8988T (cell line): ENCODE measurements at regions not wholly inside any gene's neighbourhood (a gene's known extent, or its start where the extent isn't known, plus 50 kb on each side); places are given as distances from the start of the nearest gene placed in this dataset.

Experiments used
- DNase-seq: peaks from one replicate; pipeline ENCODE4 v3.0.0; 2011

DNA sequence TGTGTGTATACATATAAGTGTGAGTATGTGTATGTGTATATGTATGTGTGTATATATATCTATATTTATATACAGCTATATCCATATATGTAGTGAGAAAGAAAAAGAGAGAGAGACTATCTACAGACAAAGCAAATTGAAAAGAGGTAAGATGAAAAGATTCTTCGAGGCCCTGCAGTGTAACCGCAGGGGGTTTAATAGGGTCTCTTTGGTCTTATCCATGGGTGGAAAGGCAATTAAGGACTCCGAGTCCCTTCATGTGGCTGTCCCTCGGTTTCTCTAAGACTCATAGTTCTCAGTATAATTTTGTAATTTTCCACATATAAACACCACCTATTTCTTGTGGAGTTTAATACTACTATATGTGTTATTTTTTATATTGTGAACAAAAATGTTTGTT is 50.6 kb upstream of the JAZF1 start:
- no peak for DNase-seq

DNA sequence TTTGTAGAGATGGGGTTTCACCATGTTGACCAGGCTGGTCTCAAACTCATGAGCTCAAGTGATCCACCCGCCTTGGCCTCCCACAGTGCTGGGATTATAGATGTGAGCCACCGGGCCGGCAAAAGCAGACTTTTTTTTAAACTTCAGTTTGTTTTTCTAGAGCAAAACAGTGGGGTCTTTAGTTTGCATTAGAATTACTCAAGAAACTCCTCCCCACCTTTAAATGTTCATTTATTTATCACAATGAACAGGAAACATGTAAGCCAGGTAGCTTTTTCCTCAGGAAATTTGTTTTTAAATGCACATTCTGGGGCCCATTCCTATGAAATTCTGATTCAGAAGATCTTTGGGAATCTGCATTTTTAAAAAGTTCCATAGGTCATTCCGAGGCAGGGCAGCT is 56.0 kb upstream of the JAZF1 start:
- no peak for DNase-seq

DNA sequence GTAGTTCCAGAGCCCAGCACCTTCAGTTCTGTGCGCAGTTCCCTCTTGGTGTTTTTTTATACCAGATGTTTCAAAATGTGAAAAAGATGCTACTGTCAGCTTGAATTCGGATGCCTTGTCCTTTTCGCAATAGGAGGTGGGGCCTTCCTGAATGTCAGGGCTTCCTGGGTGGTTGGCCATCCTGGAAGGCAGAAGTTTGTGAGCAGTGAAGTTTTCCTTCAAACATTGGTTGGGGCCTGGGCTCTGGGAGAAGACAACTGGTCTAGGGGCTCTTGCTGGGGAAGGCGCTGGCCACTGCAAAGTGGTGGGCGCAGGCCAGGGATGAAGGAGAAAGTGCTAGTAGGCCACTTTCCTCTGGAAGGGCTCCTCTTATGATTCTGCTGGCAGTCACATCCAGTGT is 56.8 kb upstream of the JAZF1 start:
- no peak for DNase-seq

DNA sequence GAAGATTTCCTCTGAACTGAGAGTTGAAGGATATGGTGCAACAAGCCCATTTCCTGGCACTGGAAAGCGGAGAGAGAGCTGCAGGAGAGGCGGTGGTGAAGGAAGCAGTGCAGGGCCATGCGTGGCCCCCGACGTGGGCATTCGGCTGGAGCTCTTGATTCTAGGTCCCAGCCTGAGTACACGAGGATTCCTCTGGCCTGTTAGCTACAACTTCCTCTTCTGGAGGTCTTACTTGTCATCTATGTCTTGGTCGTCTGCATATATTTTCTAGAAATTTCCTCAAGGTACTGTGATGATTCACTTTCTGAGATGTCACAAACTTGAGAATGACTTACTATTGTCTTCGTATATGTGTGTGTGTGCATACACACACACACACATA is 59.2 kb upstream of the JAZF1 start:
- no peak for DNase-seq

DNA sequence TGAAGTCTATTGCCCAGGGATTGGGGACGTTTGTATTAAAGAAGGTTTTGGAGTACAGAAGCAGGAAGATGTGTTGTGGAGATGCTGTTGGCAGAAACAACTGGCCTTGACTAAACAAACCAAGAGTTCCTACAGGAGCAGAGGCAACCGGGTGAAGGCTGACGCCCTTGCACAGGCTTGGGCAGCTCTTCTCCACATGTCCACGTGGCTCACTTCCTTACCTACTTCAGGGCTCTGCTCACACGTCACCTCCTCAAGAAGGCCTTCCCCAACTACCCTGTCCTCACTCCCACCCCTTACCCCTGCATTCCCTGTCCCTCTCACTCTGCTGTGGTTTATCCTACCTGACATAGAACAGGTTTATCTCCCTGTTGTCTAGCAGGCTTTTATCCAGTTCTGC is 59.9 kb upstream of the JAZF1 start:
- DNase-seq = no peak

DNA sequence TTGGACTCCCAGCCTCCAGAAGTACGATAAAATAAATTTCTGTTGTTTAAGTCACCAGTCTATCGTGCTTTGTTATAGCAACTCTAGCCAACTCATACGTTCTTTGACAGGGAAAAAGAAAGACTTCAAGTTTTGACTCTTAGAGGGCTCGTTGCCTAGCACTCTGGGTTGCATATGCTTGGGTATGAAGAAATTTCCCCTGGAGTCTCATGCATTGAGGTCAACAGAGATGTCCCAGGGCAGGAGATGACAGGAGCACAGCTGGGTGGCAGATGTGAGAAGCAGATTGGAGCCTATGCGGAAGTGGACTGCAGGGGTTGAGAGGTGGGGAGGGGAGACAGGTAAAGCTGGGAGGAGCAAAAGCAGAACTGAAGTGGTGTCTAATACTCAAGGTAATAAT is 63.3 kb upstream of the JAZF1 start:
- no peak for DNase-seq

DNA sequence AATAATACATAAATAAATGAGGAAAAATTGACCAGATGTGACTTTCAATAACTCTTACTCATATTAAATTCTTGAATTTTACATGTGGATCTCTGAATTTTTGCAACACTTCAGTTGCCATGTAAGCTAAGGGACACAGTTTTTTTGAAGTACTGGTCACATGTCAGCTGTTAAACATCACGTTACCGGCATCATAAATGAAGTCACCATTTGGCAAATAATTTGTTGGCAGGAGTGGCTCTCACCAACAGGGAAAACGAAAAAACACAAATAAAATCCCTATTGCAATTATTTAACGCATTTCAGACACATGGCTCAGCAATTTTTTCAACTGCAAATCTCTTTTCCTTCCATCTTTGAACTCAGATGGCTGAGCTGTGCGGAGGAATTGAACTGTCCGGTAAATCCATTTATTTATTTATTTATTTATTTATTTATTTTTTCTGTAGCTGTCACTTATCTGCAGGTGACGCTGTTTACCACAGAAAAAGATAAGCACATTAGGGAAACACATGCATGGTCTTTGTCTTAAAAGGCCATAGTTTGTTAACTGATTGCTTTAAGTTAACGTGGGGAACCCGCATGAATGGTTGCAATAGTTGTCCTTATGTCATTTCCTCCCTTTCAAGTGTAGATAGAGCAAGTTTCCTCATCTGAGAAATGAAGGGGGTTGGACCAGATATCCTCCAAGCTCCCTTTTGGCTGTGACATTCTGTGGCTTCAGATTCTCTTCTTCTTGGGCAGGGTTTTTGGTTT is 64.7 kb upstream of the JAZF1 start:
- DNase-seq = no peak

DNA sequence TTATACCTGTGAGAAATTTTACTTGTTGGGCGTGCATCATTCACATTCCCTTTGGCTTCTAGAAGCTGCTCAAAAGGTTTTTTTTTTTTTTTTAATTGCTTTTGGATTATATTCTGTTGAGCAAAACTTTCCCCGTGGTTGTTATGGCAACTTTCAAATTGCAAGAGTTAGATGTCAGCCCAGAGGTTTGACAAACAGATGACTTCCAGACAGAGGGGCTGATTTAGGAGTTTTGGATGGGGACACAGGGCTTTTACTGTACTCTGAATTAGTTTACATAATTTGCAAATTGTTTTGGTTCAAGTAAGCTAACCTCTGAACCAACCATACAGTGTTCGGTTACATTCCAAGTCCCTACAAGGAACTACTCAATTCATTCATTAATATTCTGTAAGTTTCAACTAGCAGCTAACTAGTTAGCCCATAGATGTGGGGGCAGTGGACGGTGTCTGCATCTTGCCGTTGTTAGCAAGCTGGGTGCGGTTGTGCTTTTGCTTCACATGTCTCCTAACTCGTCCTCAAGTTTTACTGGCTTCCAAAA is 66.4 kb upstream of the JAZF1 start:
- DNase-seq = no peak

DNA sequence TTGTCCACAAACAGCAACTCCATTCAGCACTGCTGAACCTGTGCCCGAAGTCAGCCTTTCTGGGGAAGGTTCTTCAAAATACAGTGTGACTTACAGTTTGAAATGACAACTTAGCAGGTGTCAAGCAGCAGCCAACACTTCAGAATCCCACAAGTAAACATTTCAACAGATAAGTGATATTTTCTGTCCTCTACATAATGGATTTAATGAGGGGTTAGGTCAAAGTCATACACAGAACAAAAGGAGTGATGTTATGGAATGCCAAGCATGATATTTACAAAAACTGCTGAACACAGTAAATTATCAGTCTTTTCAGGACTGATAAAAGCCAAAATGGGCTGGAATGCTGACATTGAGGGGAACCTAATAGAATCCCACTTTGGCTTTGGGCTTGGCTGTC is 77.6 kb upstream of the JAZF1 start:
- no peak for DNase-seq

DNA sequence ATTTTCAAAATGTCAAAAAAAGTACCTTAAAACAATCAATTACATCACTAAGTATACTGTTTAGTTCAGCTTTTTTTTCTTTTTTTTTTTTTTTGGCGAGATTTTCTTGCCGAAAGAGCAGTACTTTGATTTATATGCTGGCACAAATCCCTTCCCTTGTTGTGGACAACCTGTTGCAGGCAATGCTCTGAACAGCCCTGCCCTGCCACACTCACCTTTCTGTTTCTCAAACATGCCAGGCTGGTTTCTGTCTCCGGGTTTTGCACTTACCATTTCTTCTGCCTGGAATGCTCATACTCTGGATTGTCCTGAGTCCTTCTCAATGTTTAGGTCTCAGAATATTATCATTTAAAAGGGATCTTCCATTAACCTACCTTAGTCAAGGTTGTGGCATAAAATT is 80.4 kb upstream of the JAZF1 start:
- DNase-seq = no peak

DNA sequence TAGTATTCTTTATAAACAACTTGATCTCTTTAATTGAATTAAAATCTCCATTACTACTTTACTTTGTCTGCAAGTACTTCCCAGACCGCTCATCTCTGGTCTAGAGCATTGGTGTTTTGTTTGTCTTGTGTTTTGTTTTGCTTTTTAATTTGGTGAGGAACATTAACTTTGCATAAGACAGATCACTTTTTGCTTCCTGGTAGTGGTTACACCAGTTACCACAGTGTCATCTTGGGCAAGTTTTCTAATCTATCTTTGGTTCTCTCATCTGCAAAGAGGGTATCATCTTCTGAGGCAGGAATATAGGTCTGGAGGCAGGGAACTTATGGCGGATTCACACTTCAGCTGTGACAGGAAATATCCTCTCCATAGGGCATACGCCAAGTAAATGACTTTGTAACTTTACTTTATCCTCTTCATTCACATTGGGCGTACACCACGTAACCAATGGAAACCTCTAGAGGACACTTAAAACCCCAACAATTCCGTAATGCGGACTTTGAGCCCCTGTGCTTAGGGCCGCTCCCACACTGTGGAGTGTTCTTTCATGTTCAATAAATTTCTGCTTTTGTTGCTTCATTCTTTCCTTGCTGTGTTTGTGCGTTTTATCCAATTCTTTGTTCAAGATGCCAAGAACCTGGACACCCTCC is 83.2 kb upstream of the JAZF1 start:
- DNase-seq = no peak

DNA sequence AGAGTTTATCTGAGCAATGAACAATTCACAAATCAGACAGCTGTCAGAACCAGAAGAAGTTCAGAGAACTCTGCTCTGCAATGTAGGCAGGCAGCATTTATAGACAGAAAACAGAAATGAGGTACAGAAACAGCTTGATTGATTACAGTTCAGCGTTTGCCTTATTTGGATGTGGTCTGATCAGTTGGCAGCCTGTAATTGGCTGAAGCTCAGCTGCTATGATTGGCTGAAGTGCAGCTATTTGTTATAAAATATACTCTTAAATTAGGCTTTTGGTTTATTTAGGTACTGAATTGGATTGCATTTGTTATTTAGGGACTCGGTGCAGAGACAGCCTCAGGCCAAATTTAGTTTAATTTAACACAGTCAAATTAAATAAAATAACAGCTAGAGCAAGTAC is 85.8 kb upstream of the JAZF1 start:
- DNase-seq = no peak

DNA sequence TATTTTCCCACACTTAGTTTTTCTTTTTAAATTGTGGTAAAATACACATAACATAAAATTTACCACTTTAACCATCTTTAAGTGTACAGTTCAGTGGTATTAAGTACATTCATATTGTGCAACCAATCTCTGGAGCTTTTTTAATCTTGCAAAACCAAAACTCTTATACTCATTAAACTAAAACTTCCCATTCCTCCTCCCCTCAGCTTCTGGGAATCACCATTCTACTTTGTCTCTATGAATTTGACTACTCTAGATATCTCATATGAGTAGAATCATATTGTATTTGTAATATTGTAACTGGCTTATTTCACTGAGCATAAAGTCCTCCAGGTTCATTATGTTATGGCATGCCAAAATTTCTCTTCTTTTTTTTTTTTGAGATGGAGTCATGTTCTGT is 86.4 kb upstream of the JAZF1 start:
- DNase-seq = no peak

DNA sequence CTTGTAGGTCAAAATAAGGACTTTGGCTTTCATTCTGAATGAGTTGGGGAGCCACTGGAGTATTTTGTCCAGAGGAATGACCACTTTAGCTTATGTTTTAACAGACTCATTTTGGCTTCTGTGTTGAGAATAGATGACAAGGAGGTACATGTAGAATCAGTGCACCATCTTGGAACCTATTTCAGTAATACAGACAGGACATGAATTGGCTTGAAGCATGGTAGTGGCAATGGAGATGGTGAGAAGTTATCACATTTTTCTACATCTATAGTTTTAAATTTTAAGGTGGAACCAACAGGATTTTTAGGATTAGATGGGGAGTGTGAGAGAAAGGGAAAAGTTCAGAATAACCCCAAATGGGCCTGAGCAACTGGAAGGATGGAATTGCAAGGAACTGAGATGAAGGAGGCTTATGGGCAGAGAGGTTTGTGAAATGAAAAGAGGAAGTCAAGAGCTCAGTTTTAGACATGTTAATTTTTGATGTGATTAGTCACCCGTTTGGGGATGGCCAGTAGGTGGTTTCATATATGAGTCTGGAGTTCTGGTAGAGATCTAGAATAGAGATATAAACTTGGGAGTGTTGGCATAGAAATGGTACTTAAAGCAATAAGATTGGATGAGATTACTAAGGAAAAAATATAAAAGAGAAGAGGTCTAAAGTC is 89.2 kb upstream of the JAZF1 start:
- no peak for DNase-seq

DNA sequence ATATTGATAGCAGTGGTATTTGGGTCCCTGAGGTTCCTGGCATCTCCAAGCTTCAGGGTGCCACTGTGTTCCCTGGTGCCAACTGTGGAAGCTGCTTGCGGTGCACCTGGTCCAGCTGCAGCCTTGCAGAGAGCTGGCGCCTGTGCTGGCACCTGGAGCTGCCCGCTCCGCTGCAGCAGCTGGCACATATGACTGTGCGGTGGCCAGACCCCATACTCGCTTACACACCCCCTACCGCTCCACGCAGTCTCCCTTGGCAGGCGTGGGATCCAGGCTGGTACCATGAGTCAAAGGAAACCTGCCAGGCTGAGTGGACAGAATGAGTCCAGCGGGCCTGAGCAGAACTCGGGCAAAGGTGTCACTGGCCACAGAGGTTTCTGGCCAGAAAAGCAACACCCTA is 89.9 kb upstream of the JAZF1 start:
- no peak for DNase-seq

DNA sequence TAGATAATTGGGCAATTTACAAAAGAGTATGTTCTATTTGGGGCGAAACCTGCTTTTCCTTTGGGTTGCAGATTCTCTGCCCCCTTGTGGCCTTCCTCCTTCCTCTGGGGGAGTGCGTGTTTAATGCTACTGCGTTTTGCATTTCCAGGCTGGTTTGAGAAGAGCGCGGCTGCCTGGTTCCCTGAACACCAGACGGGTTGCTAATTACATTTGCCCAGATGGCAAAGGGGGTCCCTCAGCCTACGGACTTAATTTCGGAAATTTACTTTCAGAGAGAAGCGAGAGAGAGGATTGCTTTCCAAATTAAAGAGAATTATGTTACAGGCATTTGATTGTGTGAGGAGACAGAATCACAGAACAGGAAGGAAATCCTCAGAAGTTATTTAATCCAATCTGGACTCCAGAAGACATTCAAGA is 91.9 kb upstream of the JAZF1 start:
- peak; percentile 16 for DNase-seq

DNA sequence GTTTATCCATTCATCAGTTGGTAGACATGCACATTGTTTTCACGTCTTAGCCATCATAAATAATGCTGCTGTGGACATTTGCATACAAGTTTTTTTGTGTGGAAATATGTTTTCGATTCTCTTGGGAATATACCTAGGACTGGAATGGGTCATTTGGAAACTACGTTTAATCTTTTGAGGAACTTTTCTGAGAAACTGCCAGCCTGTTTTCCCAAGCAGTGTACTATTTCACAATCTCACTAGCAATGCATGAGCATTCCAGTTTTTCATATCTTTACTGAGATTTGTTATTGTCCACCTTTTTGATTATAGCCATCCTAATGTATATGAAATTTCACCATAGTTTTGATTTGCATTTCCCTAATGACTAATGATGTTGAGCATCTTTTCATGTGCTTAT is 95.7 kb upstream of the JAZF1 start:
- no peak for DNase-seq

DNA sequence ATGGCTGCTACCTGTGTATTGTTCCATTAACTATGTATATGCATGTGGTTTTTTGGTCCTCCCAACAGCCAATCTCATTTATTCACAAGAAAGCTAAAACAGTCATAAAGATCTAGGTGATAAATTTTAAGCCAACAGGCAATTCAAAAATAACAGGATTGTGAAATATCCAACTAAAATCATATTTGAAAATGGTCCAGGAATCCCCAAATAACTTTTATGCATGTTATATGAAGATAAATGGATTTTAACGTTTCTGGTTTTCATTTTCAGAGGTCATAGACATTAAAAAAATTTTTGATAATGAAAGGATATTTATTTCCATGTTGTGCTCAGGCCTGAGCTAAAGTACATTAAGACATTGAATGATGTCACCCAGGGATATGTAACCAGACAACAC is 96.8 kb upstream of the JAZF1 start:
- DNase-seq = no peak

DNA sequence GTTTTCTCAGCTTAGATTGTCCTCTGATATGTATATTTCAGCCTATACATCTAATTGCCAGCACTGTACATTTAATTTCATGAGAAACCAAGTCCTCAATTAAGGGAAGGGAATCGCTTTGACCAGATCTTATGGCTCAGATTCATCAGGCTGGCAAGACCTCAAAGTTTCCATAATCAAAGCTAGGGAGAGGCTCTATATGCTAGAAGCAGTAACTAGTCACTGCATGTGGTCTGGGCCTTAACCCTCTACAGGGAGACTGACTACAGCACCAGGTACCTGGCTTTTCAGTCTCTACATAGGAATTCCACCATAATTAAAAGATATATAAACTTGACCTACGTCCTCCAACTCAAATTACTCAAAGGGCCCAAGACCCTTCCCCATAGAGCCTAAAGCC is 97.4 kb upstream of the JAZF1 start:
- no peak for DNase-seq

DNA sequence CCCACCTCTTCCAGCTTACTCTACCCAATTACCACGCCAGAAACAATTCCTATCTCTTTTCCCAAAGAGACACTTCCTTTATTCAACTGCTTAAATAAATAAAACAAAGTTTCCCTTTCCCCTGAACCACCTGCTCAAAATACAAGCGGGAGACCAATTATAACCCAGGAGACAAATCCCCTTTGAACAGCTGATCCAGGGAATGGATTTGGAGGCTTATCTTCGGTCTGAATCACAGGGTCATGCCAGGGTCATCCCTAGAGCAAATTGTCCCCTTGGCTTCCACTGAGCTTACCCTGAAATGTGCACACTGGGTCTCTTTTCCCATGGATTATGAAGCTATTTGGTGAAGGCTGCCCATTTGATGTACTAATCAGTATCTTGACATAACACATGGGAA is 99.9 kb upstream of the JAZF1 start:
- no peak for DNase-seq

DNA sequence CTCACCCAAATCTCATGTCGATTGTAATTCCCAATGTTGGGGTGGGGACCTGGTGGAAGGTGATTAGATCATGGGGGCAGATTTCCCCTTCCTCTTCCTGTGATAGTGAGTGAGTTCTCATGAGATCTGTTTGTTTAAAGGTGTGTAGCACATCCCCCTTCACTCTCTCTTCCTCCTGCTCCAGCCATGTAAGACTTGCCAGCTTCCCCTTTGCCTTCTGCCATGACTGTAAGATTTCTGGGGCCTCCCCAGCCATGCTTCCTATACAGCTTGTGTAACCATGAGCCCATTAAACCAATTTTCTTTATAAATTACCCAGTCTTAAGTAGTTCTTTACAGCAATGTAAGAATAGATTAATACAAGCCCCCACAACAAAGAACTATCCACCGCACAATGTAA is 109.9 kb upstream of the JAZF1 start:
- no peak for DNase-seq

DNA sequence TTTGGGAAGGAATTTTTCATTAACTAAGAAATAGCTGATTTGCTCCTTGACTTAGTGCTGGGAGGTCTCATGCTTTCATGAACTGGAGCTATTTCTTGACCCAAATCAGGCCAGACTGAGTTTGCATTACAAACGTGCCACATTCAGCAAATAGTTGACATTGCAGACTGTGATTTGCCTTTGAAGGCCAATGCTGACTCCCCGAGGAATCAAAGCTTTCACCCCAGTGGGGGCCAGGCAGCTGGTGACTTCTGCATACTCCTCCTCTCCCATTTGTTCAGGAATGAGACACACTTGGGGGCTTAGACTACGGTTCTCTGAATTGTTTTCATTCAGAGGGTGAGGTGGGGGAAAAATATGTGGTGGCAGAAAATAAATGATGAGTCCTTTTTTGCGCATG is 111.0 kb upstream of the JAZF1 start:
- no peak for DNase-seq

DNA sequence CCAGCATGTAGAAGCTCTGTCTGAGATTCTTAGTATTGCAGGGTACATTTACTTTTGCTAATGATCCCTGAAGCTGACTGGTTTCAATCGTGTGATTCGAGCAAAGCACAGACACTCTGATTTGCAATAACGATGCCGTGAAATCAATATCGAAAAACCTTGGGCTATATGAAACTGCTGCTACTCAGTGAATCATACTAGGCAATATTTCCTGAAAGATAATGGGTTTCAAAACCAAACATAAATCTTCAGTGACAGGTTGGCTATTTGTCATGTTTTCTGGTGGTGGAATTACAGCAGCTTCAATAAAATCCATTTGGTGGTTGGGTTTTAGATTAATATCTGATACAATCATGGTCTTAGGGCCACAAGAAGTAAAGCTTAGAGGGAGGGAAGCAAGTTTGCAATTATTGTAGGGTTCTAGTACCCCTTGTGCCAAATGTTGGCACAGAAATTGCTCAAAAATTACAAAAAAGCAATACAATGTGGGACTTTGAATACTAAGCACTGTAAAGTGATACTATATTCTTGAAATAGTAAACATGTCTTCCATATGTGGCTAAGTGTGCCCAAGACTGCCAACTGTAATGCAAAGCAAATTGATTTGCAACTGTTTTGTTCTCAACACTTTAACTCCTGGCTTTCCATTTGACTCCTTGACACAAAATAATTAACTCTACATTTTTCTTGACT is 112.4 kb upstream of the JAZF1 start:
- no peak for DNase-seq

DNA sequence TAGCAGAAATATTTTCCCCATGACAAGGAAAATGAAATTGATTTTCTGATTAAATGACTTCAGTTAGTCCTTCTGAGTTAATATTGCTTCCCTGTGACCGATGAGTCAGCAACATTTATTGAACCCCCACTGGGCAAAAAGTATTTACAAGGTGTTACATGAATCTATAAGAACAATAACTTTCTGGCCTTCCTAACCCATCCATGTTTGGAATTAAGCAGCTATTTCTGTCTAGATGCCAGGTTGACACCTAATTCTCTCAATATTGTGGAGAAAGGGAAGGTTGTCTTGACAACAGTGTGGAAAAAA is 112.9 kb upstream of the JAZF1 start:
- no peak for DNase-seq
